Panc1 (cell line): ENCODE measurements at regions not wholly inside any gene's neighbourhood (a gene's known extent, or its start where the extent isn't known, plus 50 kb on each side); places are given as distances from the start of the nearest gene placed in this dataset.

Source experiments
- ATAC-seq: fragments of 200-7000 bp; cut with Tn5 transposase; 2 replicates; pipeline ENCODE4 v1.9.1; 2020; ENCODE audit warnings: mild to moderate bottlenecking, moderate library complexity
- BruUV-seq: library from RNA; stranded (reverse); fragments of 400-500 nt; replicated peaks from 2 replicates; lab custom pipeline; 2021; lab: Mats Ljungman, UMichigan
- CTCF ChIA-PET: fragments of 300-600 bp; sonication (Branson Sonifier 250); formaldehyde crosslinking; loops from one replicate; lab custom pipeline; 2022; ENCODE audit warnings: antibody characterized with exemption; lab: Charles Lee
- POLR2A ChIA-PET: fragments of 300-600 bp; sonication (Branson Sonifier 250); formaldehyde crosslinking; loops from one replicate; lab custom pipeline; 2022; ENCODE audit warnings: antibody characterized with exemption; lab: Charles Lee
- DNase-seq: peaks from one replicate; pipeline ENCODE4 v3.0.0-alpha.2; 2010; ENCODE audit warnings: low read depth, low spot score
- H3K27ac ChIP-seq: 2 replicates; pipeline ENCODE4 v1.5.1; 2011; ENCODE audit warnings: mild to moderate bottlenecking, low read length, inconsistent platforms
- H3K27me3 ChIP-seq: fragments of 200-500 bp; sonication (Bioruptor generic); 2 replicates; pipeline ENCODE4 v1.6.0; 2014; ENCODE audit warnings: low read length, inconsistent platforms; ENCODE audit not compliant: control insufficient read depth, insufficient read depth
- H3K36me3 ChIP-seq: fragments of 200-500 bp; sonication (Bioruptor generic); 2 replicates; pipeline ENCODE4 v1.5.1; 2014; ENCODE audit warnings: inconsistent platforms, mild to moderate bottlenecking, low read length, moderate library complexity; ENCODE audit not compliant: control insufficient read depth, insufficient read depth
- H3K4me1 ChIP-seq: 2 replicates; pipeline ENCODE4 v1.5.1; 2011; ENCODE audit warnings: inconsistent platforms, mild to moderate bottlenecking, low read length, moderate library complexity; ENCODE audit not compliant: control insufficient read depth, insufficient read depth
- H3K4me3 ChIP-seq, 2 experiments: 2 replicates each; pipeline ENCODE4 v1.5.1; 2011 to 2012; ENCODE audit warnings: low read depth in 2 of 2, low read length in 2 of 2, mild to moderate bottlenecking in 2 of 2, inconsistent platforms in 1 of 2, moderate library complexity in 1 of 2
- H3K9me3 ChIP-seq: fragments of 200-500 bp; sonication (Bioruptor generic); 2 replicates; pipeline ENCODE4 v1.5.1; 2014; ENCODE audit warnings: low read depth, mild to moderate bottlenecking, inconsistent platforms, low read length, moderate library complexity; ENCODE audit not compliant: control insufficient read depth, insufficient read depth
- CTCF ChIP-seq: fragments of 450-650 bp; IDR thresholded peaks from 2 replicates; pipeline ENCODE4 v1.5.1; 2017; ENCODE audit warnings: mild to moderate bottlenecking
- POLR2AphosphoS5 ChIP-seq: IDR thresholded peaks from 2 replicates; pipeline ENCODE4 v1.6.1; 2012; ENCODE audit warnings: mild to moderate bottlenecking, low read depth, low read length, moderate library complexity
- REST ChIP-seq, 2 experiments: IDR thresholded peaks; 2 replicates each; pipeline ENCODE4 v1.6.1; 2011 to 2012; ENCODE audit warnings: low read depth in 2 of 2, control low read depth in 1 of 2, low read length in 1 of 2, mild to moderate bottlenecking in 1 of 2, moderate library complexity in 1 of 2; ENCODE audit not compliant: insufficient read depth in 1 of 2
- SIN3A ChIP-seq: IDR thresholded peaks from 2 replicates; pipeline ENCODE4 v1.6.1; 2012; ENCODE audit warnings: low read depth, mild to moderate bottlenecking, low read length, moderate library complexity, borderline replicate concordance; ENCODE audit not compliant: insufficient read depth
- TCF7L2 ChIP-seq: IDR thresholded peaks from 2 replicates; pipeline ENCODE4 v1.6.1; 2011; ENCODE audit warnings: mild to moderate bottlenecking, low read depth, low read length, inconsistent platforms
- in situ Hi-C: cut with HindIII; loops from 2 replicates; pipeline ENCODE4 v1.10.0; 2016; ENCODE audit warnings: low sequenced_read_pairs, low pct_unique_long_range_greater_than_20kb
- intact Hi-C: fragments of 100-400 bp; cut with micrococcal nuclease; formaldehyde crosslinking; loops from one replicate; pipeline ENCODE4 v1.10.0; 2022; ENCODE audit not compliant: unreplicated experiment

GRCh38 chr7:37516664-37517063 is 68.0 kb upstream of the ELMO1 start:
- POLR2A ChIA-PET: interaction anchor here (0.5 kb wide), 1 partner anchor 154 kb away, joined by 3 read pairs; no protein-coding TSS in a partner anchor
- BruUV-seq: no TSS peak
- H3K27ac ChIP-seq: no peak overlapping the region
- no peaks in the 10 kb centered on the region for H3K9me3 ChIP-seq
- CTCF ChIA-PET: interaction anchor here (1.0 kb wide), 1 partner anchor 21 kb away, joined by 3 read pairs; no protein-coding TSS in a partner anchor
- H3K27me3 ChIP-seq: no peaks in the 10 kb centered on the region
- H3K4me3 ChIP-seq: no peak overlapping the region
- H3K36me3 ChIP-seq: no peaks in the 10 kb centered on the region
- ATAC-seq (no peak), DNase-seq (no peak)
- intact Hi-C loops: loop anchor here (10.0 kb wide), 1 partner anchor 318 kb away; no protein-coding TSS in a partner anchor
- TF ChIP-seq REST (IDR thresholded peaks at IDR 0.05; ENCODE audit: insufficient read depth in 1 of 2, low read depth in 2 of 2, low read length in 1 of 2) (no peak), CTCF (no peak), SIN3A (no peak)
- in situ Hi-C loops: no loop called here
- H3K4me1 ChIP-seq: no peaks in the 10 kb centered on the region

- in situ Hi-C loops: no loop called here
- CTCF ChIA-PET: no interaction called here
- Histone ChIP-seq H3K27me3 (no peaks in the 10 kb centered on the region), H3K36me3 (no peaks in the 10 kb centered on the region), H3K4me1 (no peaks in the 10 kb centered on the region), H3K4me3 (no peak overlapping the region), H3K9me3 (no peaks in the 10 kb centered on the region), H3K27ac (no peak overlapping the region)
- intact Hi-C loops: loop anchor here (10.0 kb wide), 1 partner anchor 317 kb away; no protein-coding TSS in a partner anchor
- ATAC-seq (no peak), DNase-seq (no peak)
- BruUV-seq: no TSS peak
- TF ChIP-seq TCF7L2 (no peak), SIN3A (no peak), REST (IDR thresholded peaks at IDR 0.05; ENCODE audit: insufficient read depth in 1 of 2, low read depth in 2 of 2, low read length in 1 of 2) (no peak), CTCF (no peak), POLR2AphosphoS5 (no peak)
- POLR2A ChIA-PET: no interaction called here
These were observed 69.6 kb upstream of the ELMO1 start for GRCh38 chr7:37518266-37518665.
